HepG2 (cell line): ENCODE measurements at regions not wholly inside any gene's neighbourhood (a gene's known extent, or its start where the extent isn't known, plus 50 kb on each side); places are given as distances from the start of the nearest gene placed in this dataset.

Experiments used
- ATF1 ChIP-seq: IDR thresholded peaks from 2 replicates; pipeline ENCODE4 v1.6.1; 2016; ENCODE audit warnings: mild to moderate bottlenecking, control low read depth
- ATRX ChIP-seq: sonication (generic); formaldehyde crosslinking; IDR thresholded peaks from 2 replicates; pipeline ENCODE4 v1.4.0; 2020; ENCODE audit warnings: missing genetic modification reagents, borderline replicate concordance
- EP300 ChIP-seq, 3 experiments: sonication (generic) in 1 of 3; formaldehyde crosslinking in 1 of 3; IDR thresholded peaks; 2 replicates each; pipeline versions ENCODE4 v1.5.1 to v1.6.1; 2011 to 2020; ENCODE audit warnings: low read depth in 2 of 3, low read length in 2 of 3, borderline replicate concordance in 1 of 3, improper control_type of control experiment in 1 of 3, mild to moderate bottlenecking in 1 of 3, missing genetic modification reagents in 1 of 3, moderate library complexity in 1 of 3
- FOXK1 ChIP-seq: sonication (generic); formaldehyde crosslinking; IDR thresholded peaks from 2 replicates; pipeline ENCODE4 v1.4.0; 2020; ENCODE audit warnings: low read depth, missing genetic modification reagents, borderline replicate concordance
- FOXO1 ChIP-seq: sonication (generic); formaldehyde crosslinking; IDR thresholded peaks from 2 replicates; pipeline ENCODE4 v1.4.0; 2020; ENCODE audit warnings: missing genetic modification reagents
- HNF4A ChIP-seq: sonication (generic); formaldehyde crosslinking; IDR thresholded peaks from 2 replicates; pipeline ENCODE4 v1.4.0; 2020; ENCODE audit warnings: missing genetic modification reagents
- KDM6A ChIP-seq: IDR thresholded peaks from 2 replicates; pipeline ENCODE4 v1.6.1; 2016; ENCODE audit warnings: low read depth
- MAF1 ChIP-seq: sonication (generic); formaldehyde crosslinking; IDR thresholded peaks from 2 replicates; pipeline ENCODE4 v1.5.0; 2020; ENCODE audit warnings: missing genetic modification reagents, borderline replicate concordance
- NPAS2 ChIP-seq: sonication (generic); formaldehyde crosslinking; IDR thresholded peaks from 2 replicates; pipeline ENCODE4 v1.8.0; 2022; ENCODE audit warnings: mild to moderate bottlenecking, missing genetic modification reagents, borderline replicate concordance
- RARA ChIP-seq: IDR thresholded peaks from 2 replicates; pipeline ENCODE4 v1.6.1; 2016; ENCODE audit warnings: missing genetic modification reagents, missing compliant biosample characterization
- RXRB ChIP-seq: IDR thresholded peaks from 2 replicates; pipeline ENCODE4 v1.6.1; 2016; ENCODE audit warnings: borderline replicate concordance, missing genetic modification reagents, missing compliant biosample characterization
- SOX13 ChIP-seq, 3 experiments: fragments of 450-650 bp in 1 of 3; sonication (generic) in 1 of 3; formaldehyde crosslinking in 1 of 3; IDR thresholded peaks in 2 of 3; conservative IDR thresholded peaks in 1 of 3; 2 replicates each; pipeline versions ENCODE4 v1.5.0 to v1.6.1; 2016 to 2020; ENCODE audit warnings: antibody characterized with exemption in 1 of 3, mild to moderate bottlenecking in 1 of 3, missing compliant biosample characterization in 1 of 3, missing genetic modification reagents in 1 of 3, moderate library complexity in 1 of 3
- SOX5 ChIP-seq: IDR thresholded peaks from 2 replicates; pipeline ENCODE4 v1.6.1; 2016; ENCODE audit warnings: borderline replicate concordance
- SRF ChIP-seq: IDR thresholded peaks from 2 replicates; pipeline ENCODE4 v1.6.1; 2011; ENCODE audit warnings: mild to moderate bottlenecking, low read depth, low read length, moderate library complexity
- TEAD3 ChIP-seq: optimal IDR thresholded peaks from 2 replicates; pipeline ENCODE3; 2016; ENCODE audit warnings: borderline replicate concordance
- ZNF547 ChIP-seq: sonication (generic); formaldehyde crosslinking; IDR thresholded peaks from 2 replicates; pipeline ENCODE4 v1.5.1; 2020; ENCODE audit warnings: mild to moderate bottlenecking, missing genetic modification reagents
- ZNF577 ChIP-seq: sonication (generic); formaldehyde crosslinking; IDR thresholded peaks from 2 replicates; pipeline ENCODE4 v1.4.0; 2020; ENCODE audit warnings: mild to moderate bottlenecking, low read depth, missing genetic modification reagents, borderline replicate concordance
- ZNF644 ChIP-seq: IDR thresholded peaks from 2 replicates; pipeline ENCODE4 v1.6.1; 2016; ENCODE audit warnings: low read depth
- TF ChIP-seq, protein P1 (sequence below): sonication (generic); formaldehyde crosslinking; conservative IDR thresholded peaks from 2 replicates; pipeline ENCODE4 v1.4.0; 2020; ENCODE audit warnings: mild to moderate bottlenecking, missing genetic modification reagents, moderate library complexity
- TF ChIP-seq, protein P2 (sequence below): IDR thresholded peaks from 2 replicates; pipeline ENCODE4 v1.4.0; 2020; ENCODE audit warnings: mild to moderate bottlenecking, missing genetic modification reagents
- TF ChIP-seq, protein P3 (sequence below): sonication (generic); formaldehyde crosslinking; IDR thresholded peaks from 2 replicates; pipeline ENCODE4 v1.4.0; 2020; ENCODE audit warnings: mild to moderate bottlenecking, missing genetic modification reagents

- TF ChIP-seq HNF4A (CRISPR knock-in tag) (peak; percentile 58), NPAS2 (CRISPR knock-in tag) (no peak), SOX5 (CRISPR knock-in tag) (peak; percentile 63), FOXK1 (CRISPR knock-in tag) (peak; percentile 46; the same call in 1 of the 2 replicates), SOX13 (IDR thresholded peaks at IDR 0.05) (no peak), SOX13 (CRISPR knock-in tag; conservative IDR thresholded peaks at IDR 0.05 in 1 of 2, IDR thresholded peaks at IDR 0.05 in 1 of 2) (peak in 1 of 2 experiments; percentile 38; a peak in 1 of 4 replicates), TEAD3 (peak; percentile 42), ZNF547 (no peak), RARA (0 out of 2 replicates have a peak, but pooled peaks have one; percentile 17), FOXO1 (CRISPR knock-in tag) (peak; percentile 29; the same call in 1 of the 2 replicates), ZNF644 (CRISPR knock-in tag) (peak; percentile 23; the same call in 1 of the 2 replicates), ATF1 (CRISPR knock-in tag) (no peak), SRF (peak; percentile 90), EP300 (IDR thresholded peaks at IDR 0.05; ENCODE audit: low read depth in 2 of 2, low read length in 2 of 2) (0 out of 4 replicates have a peak, but pooled peaks of 1 of the 2 experiments have one; percentile 23), EP300 (CRISPR knock-in tag; IDR thresholded peaks at IDR 0.05; ENCODE audit: borderline replicate concordance) (no peak), KDM6A (CRISPR knock-in tag) (peak; percentile 37; the same call in 1 of the 2 replicates), MAF1 (CRISPR knock-in tag) (no peak), ATRX (CRISPR knock-in tag) (no peak), ZNF577 (CRISPR knock-in tag) (no peak), RXRB (CRISPR knock-in tag) (peak; percentile 23; the same call in 1 of the 2 replicates)
- TF ChIP-seq, protein P1, sequence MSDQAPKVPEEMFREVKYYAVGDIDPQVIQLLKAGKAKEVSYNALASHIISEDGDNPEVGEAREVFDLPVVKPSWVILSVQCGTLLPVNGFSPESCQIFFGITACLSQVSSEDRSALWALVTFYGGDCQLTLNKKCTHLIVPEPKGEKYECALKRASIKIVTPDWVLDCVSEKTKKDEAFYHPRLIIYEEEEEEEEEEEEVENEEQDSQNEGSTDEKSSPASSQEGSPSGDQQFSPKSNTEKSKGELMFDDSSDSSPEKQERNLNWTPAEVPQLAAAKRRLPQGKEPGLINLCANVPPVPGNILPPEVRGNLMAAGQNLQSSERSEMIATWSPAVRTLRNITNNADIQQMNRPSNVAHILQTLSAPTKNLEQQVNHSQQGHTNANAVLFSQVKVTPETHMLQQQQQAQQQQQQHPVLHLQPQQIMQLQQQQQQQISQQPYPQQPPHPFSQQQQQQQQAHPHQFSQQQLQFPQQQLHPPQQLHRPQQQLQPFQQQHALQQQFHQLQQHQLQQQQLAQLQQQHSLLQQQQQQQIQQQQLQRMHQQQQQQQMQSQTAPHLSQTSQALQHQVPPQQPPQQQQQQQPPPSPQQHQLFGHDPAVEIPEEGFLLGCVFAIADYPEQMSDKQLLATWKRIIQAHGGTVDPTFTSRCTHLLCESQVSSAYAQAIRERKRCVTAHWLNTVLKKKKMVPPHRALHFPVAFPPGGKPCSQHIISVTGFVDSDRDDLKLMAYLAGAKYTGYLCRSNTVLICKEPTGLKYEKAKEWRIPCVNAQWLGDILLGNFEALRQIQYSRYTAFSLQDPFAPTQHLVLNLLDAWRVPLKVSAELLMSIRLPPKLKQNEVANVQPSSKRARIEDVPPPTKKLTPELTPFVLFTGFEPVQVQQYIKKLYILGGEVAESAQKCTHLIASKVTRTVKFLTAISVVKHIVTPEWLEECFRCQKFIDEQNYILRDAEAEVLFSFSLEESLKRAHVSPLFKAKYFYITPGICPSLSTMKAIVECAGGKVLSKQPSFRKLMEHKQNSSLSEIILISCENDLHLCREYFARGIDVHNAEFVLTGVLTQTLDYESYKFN (CRISPR knock-in tag) = peak; percentile 44; the same call in 1 of the 2 replicates
- TF ChIP-seq, protein P2, sequence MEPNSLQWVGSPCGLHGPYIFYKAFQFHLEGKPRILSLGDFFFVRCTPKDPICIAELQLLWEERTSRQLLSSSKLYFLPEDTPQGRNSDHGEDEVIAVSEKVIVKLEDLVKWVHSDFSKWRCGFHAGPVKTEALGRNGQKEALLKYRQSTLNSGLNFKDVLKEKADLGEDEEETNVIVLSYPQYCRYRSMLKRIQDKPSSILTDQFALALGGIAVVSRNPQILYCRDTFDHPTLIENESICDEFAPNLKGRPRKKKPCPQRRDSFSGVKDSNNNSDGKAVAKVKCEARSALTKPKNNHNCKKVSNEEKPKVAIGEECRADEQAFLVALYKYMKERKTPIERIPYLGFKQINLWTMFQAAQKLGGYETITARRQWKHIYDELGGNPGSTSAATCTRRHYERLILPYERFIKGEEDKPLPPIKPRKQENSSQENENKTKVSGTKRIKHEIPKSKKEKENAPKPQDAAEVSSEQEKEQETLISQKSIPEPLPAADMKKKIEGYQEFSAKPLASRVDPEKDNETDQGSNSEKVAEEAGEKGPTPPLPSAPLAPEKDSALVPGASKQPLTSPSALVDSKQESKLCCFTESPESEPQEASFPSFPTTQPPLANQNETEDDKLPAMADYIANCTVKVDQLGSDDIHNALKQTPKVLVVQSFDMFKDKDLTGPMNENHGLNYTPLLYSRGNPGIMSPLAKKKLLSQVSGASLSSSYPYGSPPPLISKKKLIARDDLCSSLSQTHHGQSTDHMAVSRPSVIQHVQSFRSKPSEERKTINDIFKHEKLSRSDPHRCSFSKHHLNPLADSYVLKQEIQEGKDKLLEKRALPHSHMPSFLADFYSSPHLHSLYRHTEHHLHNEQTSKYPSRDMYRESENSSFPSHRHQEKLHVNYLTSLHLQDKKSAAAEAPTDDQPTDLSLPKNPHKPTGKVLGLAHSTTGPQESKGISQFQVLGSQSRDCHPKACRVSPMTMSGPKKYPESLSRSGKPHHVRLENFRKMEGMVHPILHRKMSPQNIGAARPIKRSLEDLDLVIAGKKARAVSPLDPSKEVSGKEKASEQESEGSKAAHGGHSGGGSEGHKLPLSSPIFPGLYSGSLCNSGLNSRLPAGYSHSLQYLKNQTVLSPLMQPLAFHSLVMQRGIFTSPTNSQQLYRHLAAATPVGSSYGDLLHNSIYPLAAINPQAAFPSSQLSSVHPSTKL (CRISPR knock-in tag) = 0 out of 2 replicates have a peak, but pooled peaks have one; percentile 31
- TF ChIP-seq, protein P3, sequence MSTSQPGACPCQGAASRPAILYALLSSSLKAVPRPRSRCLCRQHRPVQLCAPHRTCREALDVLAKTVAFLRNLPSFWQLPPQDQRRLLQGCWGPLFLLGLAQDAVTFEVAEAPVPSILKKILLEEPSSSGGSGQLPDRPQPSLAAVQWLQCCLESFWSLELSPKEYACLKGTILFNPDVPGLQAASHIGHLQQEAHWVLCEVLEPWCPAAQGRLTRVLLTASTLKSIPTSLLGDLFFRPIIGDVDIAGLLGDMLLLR (CRISPR knock-in tag) = no peak
Measured at GRCh38 chr2:12109363-12110017, 363.1 kb downstream of the LPIN1 start (continued).
